ENCODE measurements at regions not wholly inside any gene's neighbourhood (a gene's known extent, or its start where the extent isn't known, plus 50 kb on each side); places are given as distances from the start of the nearest gene placed in this dataset.
A peak's percentile ranks its signal among the peaks of the same experiment; 100 is the strongest.

DNA sequence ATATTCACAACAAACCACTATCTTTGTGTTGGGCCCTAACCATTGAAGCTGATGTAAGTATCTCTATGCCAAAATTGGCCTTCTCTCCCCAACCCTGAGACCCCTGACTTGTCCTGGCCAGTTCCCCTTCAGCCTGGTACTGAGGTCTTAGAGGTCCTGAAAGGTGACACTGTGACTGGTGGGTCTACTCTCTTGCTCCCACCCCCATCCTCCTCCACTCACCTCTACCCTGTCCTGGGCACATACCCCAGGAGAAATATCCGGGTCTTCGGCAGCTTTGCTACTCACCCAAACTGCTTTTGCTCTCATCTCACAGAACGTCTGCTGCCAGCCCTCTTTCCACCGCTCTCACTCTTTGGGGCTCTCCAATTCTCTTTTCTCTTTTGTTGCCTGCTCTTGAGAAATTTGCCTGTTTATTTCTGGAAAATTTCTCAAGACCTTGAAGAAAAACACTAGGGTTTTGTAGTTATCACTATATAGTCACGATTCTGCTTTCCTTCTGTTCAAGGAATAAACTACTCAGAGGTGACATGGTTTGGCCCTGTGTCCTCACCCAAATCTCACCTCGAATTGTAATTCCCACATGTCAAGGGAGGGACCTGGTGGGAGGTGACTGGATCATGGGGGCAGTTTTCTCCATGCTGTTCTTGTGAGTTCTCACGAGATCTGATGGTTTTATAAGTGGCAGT, 133.8 kb upstream of the PKDCC start:
- H3K4me3 ChIP-seq (ENCODE audit: low read depth in 1 of 3, low read length in 3 of 3) = no peak overlapping the region
- peak overlapping the region in 1 of 2 donors; percentile 47 for H3K27ac ChIP-seq (ENCODE audit: low read depth in 1 of 2, low read length in 2 of 2)
- 86% methylated on average over 7 of the region's 7 CpGs for WGBS
- no peak for DNase-seq (ENCODE audit: low spot score)
- H3K27me3 ChIP-seq (ENCODE audit: control insufficient read depth in 4 of 4, insufficient read depth in 4 of 4, low read length in 3 of 4) = no peaks in the 10 kb centered on the region
- H3K4me1 ChIP-seq (ENCODE audit: control insufficient read depth in 4 of 4, insufficient read depth in 4 of 4, low read length in 3 of 4) = peaks cover 0 to 21% (median 13%) of the 10 kb centered on the region in 4 donors
- TF ChIP-seq NR2F2 (IDR thresholded peaks at IDR 0.05) (no peak), RAD21 (IDR thresholded peaks at IDR 0.05) (no peak), JUND (IDR thresholded peaks at IDR 0.05) (no peak), SP1 (IDR thresholded peaks at IDR 0.05) (no peak)
- TF ChIP-seq, protein P1, sequence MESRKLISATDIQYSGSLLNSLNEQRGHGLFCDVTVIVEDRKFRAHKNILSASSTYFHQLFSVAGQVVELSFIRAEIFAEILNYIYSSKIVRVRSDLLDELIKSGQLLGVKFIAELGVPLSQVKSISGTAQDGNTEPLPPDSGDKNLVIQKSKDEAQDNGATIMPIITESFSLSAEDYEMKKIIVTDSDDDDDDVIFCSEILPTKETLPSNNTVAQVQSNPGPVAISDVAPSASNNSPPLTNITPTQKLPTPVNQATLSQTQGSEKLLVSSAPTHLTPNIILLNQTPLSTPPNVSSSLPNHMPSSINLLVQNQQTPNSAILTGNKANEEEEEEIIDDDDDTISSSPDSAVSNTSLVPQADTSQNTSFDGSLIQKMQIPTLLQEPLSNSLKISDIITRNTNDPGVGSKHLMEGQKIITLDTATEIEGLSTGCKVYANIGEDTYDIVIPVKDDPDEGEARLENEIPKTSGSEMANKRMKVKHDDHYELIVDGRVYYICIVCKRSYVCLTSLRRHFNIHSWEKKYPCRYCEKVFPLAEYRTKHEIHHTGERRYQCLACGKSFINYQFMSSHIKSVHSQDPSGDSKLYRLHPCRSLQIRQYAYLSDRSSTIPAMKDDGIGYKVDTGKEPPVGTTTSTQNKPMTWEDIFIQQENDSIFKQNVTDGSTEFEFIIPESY (IDR thresholded peaks at IDR 0.05) = no peak
- no peak overlapping the region for H3K9ac ChIP-seq (ENCODE audit: low read depth in 1 of 2, low read length in 2 of 2)
- H3K36me3 ChIP-seq (ENCODE audit: control insufficient read depth in 4 of 4, insufficient read depth in 3 of 4, low read depth in 1 of 4, low read length in 3 of 4) = no peaks in the 10 kb centered on the region
- H3K9me3 ChIP-seq (ENCODE audit: control insufficient read depth in 4 of 4, low read length in 3 of 4) = peaks cover 0 to 3% (median 0%) of the 10 kb centered on the region in 4 donors

DNA sequence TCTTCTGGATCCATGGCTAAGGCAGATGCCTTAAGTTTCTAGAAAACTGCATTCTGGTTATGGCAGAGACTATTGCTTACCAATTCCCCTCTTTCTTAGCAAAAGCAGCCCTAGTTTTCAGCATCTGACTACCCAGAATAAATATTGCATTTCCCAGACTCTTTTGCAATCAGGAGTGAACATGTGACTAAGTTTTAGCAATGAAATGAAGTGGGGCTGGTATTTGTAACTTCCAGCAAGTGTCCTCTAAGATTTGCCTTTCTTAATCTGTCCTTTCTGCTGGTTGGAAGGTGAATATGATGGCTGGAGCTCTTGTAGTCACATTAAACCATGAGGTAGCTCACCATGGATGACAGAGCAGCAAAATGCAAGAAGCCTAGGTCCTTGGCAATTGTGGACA, 132.9 kb upstream of the PKDCC start:
- no peaks in the 10 kb centered on the region for H3K27me3 ChIP-seq (ENCODE audit: control insufficient read depth in 4 of 4, insufficient read depth in 4 of 4, low read length in 3 of 4)
- peak overlapping the region; percentile 36 to 47 for H3K27ac ChIP-seq (ENCODE audit: low read depth in 1 of 2, low read length in 2 of 2)
- H3K9me3 ChIP-seq (ENCODE audit: control insufficient read depth in 4 of 4, low read length in 3 of 4) = peaks cover 0 to 3% (median 0%) of the 10 kb centered on the region in 4 donors
- TF ChIP-seq, protein P1 (IDR thresholded peaks at IDR 0.05) = peak; percentile 23
- TF ChIP-seq JUND (IDR thresholded peaks at IDR 0.05) (peak in 1 of 2 donors; percentile 48), ATF3 (IDR thresholded peaks at IDR 0.05) (peak; percentile 28), RXRA (IDR thresholded peaks at IDR 0.05) (peak; percentile 43 to 67), MAX (IDR thresholded peaks at IDR 0.05) (no peak), EGR1 (IDR thresholded peaks at IDR 0.05; ENCODE audit: low read depth in 2 of 2) (no peak), FOXA2 (IDR thresholded peaks at IDR 0.05) (peak; percentile 33), NR2F2 (IDR thresholded peaks at IDR 0.05) (no peak), SP1 (IDR thresholded peaks at IDR 0.05) (peak; percentile 32), CTCF (IDR thresholded peaks at IDR 0.05; ENCODE audit: low read depth, low read length, missing input control) (no peak), TAF1 (conservative IDR thresholded peaks at IDR 0.05) (no peak), REST (IDR thresholded peaks at IDR 0.05) (no peak), HNF4G (IDR thresholded peaks at IDR 0.05) (no peak), FOXA1 (IDR thresholded peaks at IDR 0.05) (no peak), RAD21 (IDR thresholded peaks at IDR 0.05) (peak; percentile 28 to 49), GABPA (IDR thresholded peaks at IDR 0.05 in 1 of 2, conservative IDR thresholded peaks at IDR 0.05 in 1 of 2) (no peak), YY1 (IDR thresholded peaks at IDR 0.05) (peak; percentile 61), HNF4A (conservative IDR thresholded peaks at IDR 0.05) (peak; percentile 37 to 59)
- H3K9ac ChIP-seq (ENCODE audit: low read depth in 1 of 2, low read length in 2 of 2) = no peak overlapping the region
- H3K4me3 ChIP-seq (ENCODE audit: low read depth in 1 of 3, low read length in 3 of 3) = no peak overlapping the region
- H3K4me1 ChIP-seq (ENCODE audit: control insufficient read depth in 4 of 4, insufficient read depth in 4 of 4, low read length in 3 of 4) = peaks cover 0 to 13% (median 7%) of the 10 kb centered on the region in 4 donors
- no peak for DNase-seq (ENCODE audit: low spot score)
- no peaks in the 10 kb centered on the region for H3K36me3 ChIP-seq (ENCODE audit: control insufficient read depth in 4 of 4, insufficient read depth in 3 of 4, low read depth in 1 of 4, low read length in 3 of 4)
